Activated gamma-delta T cell treated with anti-CD3 and anti-CD28 coated beads, Interleukin-2, amount 50 U/mL, for 16 hours (primary cell): ENCODE measurements at regions not wholly inside any gene's neighbourhood (a gene's known extent, or its start where the extent isn't known, plus 50 kb on each side); places are given as distances from the start of the nearest gene placed in this dataset.
"Not testable (repeated sequence)": the region's sequence is repeated elsewhere in the genome, so short reads cannot be mapped to it uniquely, and the experiment has no call there.

Experiments
- DNase-seq: peaks from one replicate; pipeline ENCODE4 v3.0.0-alpha.2; 2020; ENCODE audit warnings: low read depth

DNA sequence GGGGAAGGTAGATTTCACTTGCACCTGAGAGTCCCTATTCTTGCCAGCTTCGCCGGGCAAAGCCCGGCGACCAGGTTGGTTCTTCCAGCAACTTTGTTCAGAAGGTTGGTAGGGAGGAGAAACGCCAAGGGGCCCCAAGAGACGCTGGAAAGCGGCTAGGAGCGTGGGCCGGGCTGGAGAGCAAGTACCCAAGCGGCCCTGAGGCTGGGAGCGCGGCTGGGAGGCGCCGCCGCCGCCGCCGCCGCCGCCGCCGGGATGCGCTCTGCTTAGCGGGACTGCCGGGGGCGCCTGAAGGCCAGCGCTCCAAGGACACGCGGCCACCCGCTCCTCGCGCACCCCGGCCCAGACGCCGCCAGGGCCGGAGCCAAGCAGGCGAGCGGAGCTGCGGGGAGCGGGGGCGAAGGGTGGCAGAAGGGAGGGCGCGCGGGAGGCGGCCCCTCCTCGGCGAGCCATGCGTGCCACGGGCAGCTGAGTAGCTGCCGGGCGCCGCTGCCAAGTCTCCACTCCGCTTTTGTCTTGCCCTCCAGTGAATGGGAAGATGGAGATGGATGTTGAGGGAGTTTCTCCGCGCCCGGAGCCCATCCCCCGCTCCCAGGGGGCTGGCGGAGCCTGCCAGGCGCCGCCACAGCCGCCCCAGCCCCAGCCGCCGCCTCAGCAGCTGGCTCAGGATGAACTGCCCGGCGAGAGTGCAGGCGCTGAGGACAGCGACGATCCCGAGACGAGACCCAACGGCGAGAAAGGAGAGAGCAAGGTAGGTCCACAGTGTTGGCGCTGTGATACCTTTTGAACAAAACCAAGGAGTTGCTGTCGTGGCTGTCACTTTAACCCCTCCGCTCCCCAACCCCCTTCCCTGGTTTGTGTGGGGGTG lies 227.4 kb upstream of the AZI2 start:
- DNase-seq = no peak

DNA sequence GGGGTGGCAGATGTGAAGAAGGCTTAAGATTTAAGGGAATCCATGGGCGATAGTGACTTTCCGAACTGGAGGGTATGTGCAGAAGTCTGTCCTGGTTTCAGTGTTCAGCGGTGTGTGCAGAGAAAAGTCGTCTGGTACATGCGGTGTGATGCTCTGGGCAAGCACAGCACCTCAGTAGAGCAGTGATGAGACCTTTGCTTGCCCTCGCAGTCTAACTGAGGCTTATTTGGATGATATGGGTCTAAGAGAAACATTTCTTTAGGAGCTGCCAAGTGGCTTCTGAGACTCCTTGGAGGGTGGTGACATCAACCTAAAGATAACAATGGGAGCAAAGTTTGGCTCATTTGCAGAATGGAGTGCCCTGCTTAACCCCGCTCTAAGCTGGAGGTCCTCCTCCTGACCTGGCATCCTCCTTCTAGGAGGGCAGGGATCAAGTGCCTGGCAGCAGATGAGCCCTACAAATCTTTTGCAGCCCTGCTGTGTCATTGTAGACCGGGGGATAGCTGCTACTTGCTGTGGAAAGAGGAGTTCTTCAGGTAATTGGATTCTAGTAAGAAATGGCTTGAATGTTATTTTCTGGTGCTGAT lies 228.1 kb upstream of the AZI2 start:
- no peak for DNase-seq

DNA sequence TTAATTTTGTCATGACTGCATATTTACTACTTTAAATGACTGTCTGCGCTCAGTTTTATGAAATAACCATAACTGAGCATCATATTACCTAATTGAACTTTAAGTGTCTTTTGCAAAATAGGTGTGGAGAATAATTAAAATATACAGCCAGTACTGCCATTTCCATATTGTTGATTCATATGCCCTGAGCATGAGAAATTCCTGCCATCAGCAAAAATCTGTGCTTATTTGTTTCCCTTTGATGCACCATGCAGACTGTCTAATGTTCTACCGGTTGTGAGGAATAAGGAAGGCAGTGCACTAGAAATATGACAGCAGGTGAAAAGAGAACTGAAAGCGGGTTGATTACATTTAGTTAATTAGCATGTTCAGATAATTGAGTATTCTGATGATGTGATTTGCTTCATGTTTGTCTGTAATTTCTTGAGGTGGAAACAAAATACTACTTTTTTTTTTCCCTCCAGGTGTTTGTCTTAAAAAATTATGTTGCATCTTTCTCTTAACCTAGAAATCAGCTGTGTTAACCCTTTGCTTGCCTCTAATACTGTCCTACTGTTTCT lies 229.4 kb upstream of the AZI2 start:
- DNase-seq = no peak

DNA sequence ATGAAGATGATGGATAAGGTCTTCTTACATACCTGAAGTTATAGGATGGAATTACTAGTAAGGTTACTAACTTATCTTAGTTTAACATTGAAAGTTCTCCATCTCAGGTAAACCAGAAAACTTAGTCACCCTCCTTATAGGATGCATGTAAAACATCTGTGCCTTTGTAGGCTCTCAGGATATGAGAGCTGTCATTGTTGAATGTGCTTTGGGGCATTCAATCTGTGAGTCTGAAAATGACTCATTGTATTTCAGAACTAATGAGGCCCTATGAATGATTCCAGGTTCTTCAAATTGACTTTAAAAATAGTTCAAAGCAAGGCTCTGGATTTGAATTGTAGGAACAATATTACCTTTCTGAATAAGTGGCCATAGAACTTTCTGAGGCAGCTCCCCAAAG lies 237.7 kb upstream of the AZI2 start:
- no peak for DNase-seq

DNA sequence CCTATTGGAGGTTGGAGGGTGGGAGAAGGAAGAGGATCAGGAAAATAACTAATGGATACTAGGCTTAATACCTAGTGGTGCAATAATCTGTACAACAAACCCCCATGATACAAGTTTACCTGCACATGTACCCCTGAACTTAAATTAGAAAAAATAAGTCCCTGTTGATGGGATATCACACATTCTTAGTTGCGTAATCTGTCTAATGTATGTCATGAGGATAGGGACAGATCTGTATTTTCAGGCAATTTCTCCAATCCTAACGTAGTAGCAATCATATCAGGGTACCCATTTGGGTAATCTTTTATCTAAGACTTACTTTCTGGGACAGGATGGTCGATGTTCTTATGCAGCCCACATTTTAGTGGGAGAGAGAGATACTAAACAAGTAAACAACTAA lies 239.1 kb upstream of the AZI2 start:
- DNase-seq = no peak

DNA sequence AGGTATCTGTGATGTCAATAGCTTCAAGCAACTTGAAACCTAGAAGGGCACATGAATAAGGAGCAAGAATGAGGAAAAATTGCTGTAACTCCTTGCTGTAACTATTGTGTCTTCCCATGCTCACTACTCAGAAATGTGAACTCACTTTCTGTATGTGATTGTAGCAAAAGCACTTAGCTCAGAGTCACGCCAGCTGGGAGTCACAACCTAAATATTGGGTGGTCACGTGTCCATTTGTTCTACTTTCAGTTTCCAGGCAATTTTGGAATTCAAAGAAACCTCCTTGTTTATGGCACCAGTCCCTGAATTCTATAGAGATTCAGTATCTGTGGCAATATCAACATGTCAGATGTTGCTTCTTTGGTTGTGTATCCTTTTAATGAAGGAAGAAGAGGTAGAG lies 241.6 kb upstream of the AZI2 start:
- DNase-seq = no peak

DNA sequence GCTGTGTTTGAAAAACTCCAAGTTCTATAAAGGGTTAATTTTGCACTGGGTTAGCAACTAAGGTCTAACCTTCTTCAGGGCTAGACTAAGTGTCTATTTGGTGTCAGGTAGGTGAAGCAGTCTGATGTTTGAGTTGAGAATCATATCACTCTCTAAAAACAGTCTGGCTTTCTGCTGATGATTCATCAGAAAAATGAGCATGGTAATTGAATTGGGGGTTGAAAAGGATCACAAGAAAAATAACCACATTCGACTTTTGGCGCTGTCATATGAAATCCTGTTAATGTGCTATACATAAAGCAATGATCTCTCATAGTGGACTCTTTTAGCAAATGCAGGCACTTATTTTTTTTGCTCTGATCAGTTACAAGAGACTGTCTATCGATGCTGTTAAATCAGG lies 242.2 kb upstream of the AZI2 start:
- DNase-seq = no peak

DNA sequence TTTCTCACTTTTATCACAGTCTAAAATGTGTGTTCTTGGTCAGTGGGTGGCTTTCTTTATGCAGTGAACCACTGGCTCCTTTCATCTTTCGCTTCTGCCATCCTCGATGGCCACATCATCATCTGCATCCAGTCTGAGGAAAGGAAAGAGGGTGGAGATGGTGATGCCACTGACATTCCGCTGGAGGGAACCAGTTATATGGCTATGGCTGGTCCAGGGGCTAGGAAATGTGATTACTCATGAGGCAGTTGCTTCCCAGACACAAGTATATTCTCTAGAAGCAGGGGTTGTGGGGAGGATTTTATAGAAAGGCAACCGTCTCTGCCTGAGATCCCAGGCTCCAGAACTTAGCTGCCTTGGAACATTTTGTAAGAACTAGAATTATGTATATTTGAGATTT lies 246.7 kb upstream of the AZI2 start:
- no peak for DNase-seq

DNA sequence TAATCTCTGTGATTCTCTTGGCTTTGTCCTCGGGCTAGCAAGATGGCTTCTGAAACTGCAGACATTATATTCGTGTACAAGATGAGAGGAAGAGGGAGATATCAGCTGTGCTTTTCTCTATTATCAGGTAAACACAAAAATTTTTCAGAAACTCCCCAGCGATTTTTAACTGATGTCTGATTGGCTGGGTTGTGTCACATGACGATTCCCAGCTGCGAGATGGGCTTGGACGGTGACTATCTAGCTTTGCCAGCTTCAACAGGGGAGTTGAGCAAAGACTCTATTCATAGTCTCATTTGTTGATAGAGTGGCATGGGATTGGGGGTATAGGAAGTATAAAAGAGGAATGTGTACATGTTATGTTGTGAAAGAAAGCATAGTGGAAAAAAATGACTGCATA lies 248.8 kb upstream of the AZI2 start:
- no peak for DNase-seq

DNA sequence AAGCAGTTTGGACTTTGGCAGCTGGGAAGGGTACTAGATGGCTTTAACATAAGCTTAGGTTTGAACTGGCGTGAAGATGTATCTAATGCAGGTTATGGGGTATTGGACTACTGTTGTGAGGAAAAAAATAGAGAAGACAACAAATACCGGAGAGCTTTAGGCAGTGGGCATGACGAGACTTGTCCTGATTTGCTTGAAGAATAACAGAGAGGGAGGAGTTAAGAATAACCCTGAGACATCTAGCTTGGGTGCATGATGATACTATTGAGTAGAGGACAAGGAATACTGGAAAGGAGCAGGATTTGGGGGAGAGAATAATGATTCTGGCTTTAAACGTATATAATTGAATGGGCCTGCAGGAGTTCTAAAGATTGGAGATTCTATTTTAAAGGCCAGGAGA lies 249.5 kb upstream of the AZI2 start:
- no peak for DNase-seq

DNA sequence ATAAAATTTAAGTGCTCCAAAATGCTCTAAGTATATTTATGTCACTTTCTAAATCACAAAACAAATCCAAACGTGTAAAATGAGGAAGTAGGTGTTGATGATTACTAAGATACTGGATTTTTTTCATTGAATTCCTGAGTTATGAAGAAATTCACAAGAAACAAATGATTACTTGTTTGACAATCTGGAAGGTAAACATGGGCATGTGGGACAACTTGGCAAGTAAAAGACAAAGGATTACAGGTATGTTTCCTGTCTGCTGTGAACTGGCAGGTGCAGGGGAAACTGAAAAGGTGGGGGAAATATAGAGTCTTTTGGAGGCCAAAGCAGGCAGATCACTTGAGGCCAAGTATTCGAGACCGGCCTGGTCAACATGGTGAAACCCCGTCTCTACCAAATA lies 252.7 kb upstream of the AZI2 start:
- no peak for DNase-seq

DNA sequence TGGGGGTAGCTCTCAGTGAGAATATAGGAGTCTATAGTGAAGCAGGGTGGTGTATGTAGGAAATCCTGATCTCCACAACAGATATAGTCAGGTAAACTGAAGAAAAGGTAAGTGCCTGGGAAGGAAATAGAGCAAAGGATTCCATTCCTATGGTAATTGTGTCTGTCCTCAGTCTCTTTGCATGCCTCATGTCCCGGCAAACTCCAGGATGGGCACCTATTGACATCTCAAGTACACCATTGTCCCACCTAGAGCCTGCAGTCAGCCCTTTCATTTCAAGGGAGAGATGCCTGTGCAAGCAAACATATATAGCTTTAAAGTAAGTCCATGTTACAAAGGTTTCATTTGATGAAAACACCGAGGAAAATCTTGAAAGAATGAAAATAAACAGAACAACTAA lies 257.7 kb upstream of the AZI2 start:
- DNase-seq = no peak

DNA sequence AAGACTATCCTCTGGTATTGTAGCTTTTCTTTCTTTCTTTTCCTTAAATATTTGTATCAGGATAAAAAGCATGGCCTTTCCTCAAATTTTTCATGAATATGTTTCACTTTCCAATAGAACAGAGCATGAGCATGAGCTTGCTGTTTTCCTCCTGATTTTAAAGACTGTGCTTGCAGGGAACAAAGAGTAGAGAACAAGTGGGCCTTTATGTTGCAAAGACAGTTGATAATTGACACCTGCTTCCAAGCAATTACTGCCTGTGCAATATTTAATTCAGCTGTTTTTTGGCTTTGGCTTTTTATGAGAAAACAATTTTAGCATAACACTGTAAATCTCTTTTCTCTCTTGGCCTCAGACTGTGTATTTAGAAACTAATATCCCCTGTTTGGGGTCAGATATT lies 263.6 kb upstream of the AZI2 start:
- DNase-seq = no peak

DNA sequence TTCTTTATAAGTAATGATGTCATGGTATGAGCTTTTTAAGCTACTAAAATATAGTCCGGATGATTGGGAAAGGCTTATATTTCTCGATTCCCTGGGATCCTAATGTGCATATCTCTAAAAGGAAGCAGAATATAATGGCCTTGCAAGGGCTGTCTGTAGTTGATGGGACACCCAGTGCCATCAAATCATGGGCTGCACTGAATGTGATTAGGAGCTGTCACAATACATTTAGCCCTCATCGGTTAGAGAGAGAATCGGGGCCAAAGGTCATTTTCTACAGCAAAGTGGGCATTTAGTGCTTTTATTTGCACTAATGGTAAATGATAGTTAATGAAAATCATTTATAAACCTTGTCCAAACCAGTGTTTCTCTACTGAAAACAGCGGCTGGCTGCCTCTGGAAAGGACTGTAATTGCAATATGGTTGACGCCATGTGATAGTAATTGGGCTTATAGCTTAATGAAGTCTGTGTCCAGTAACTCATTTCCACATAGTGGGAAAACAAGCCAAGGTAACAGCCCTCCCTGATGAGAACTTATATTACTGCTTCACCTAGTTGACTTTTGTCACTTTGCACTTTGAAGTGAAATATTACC lies 265.0 kb upstream of the AZI2 start:
- no peak for DNase-seq

DNA sequence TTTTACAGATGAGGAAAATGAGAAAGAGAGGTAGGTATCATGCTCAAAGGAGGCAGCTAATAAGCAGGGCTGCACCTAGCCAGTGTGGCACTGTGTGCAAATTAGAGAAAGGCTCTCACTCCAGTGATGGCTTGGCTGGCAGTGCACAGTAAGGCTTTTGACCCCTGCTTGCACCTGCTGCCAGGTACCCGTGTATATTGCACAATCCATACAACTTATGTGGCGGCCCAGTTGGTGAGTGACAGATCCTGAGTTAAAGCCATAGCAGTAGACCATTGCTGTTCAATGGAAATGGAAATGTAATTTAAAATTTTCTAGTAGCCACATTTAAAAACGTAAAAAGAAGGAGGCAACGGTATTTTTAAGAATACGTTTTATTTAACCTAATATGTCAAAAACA lies 266.4 kb upstream of the AZI2 start:
- DNase-seq = no peak

DNA sequence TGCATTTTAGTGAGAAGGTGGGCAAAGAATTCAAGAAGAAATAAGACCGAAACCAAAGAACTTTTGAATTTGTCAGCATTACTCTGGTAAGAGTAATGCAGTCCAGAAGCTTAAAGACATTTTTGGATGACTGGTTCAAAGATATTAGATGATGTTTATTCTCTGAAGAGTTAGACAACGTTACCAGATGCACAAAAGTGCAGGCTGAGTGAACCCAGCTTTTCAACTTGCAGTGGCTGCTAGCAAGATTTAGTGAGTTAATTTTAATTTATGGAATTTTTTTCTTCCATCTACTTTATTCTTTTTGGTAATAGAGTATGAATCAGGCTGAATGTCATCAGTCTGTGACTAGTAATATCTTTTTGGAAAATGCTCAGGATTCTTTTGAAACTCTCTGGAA lies 267.3 kb upstream of the AZI2 start:
- no peak for DNase-seq

DNA sequence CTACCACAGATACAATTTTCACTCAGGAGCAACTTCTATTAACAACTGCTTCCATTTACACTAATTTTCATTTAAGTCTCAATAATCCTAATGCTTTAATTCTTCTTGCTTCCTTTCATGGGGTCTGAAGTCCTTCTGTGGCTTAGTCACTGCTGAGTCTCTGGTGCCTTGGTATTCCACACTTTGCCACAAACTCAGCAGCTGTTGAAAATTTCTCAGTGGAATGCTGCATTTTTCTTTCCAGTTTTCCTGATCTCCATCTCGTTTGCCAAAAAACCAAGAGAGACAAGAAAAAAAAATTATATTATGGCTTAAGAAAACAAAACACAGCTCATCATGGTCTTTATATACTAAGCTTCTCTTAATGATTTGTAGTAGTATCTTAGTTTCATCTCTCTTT lies 269.2 kb upstream of the AZI2 start:
- DNase-seq = no peak

DNA sequence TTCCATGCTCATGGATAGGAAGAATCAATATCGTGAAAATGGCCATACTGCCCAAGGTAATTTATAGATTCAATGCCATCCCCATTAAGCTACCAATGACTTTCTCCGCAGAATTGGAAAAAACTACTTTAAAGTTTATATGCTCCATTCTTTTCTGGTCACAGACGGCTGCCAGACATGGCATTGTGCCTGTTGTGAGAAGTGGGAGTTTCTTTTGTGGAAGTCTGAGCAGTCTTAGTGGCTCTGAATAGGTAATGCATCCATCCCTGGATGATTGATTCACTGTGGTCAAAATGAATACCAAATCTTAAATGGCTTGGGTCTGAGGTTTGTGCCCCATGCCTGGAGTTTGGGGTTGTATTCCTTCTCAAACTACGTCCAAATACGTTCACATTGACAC lies 274.5 kb upstream of the AZI2 start:
- DNase-seq = no peak

DNA sequence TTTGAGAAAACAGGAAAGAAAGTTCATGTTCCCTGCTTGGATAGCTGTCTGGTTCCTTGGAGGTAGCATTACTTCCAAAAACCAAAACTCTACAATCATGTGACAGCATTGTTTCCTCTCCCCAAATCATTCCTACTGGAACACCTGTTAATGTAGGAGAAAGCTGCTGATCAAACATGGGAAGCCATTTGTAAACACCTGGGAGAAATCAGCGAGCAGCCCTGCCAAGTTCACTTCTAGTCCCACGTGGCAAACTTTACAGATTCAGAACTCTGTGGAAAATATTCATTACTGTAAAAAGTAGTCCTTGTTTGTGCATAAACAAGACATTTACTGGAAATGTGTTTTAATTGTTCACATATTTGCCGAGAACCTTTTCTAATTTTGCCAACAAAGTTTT lies 275.5 kb upstream of the AZI2 start:
- DNase-seq = no peak

DNA sequence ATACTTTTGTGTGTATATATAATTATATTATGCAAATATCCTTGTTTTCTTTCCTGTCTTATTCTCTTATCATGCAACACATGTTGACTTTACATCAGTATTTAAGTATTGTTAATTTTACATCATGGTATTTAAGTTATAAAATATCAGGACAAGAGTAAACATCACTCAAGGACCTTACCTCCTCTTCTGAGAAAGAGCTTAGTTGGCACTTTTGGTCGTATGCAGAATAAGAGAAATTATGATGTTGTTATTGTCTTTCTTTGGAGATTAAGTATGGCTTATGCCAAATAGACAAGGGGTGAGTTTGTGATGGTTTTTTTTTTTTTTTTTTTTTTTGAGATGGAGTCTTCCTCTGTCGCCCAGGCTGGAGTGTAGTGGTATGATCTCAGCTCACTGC lies 279.2 kb upstream of the AZI2 start:
- DNase-seq = not testable (repeated sequence)

DNA sequence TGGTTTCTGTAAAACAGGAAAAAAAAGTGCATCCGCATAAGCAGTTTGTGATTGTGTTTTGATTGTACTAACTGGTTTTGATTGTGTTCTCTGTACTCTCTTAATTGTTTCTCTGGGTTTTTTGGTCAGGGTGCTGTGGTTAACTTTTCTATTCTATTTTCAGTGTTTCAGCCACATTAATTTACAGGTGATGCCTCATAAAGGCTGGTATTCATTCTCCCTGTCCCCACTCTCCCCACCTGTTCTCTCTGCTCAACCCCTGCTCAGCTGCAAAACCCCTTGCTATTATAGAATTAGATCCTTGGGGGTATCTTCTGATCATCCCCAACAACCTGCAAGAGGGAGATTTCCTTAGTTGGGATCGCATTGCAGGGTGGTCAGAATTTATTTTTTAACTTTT lies 285.4 kb upstream of the AZI2 start:
- DNase-seq = no peak

DNA sequence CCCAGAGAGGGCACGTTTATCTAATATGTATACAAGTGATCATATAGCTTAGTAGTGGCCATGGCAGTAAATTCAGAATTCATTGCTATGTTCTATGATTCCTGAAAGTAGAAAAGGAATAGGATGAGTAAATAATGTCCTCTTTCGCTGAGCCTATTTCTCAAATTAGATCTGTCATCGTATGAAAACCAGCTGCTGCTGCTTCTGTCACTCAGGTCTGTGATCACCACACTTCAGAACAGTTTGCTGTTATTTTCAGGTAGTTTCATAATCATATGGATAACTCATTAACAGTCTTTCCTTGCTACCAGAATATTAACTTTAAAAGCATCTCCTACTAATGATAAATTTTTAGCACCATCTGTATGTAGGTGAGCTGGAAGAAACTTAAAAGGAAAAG lies 289.1 kb upstream of the AZI2 start:
- DNase-seq = no peak

DNA sequence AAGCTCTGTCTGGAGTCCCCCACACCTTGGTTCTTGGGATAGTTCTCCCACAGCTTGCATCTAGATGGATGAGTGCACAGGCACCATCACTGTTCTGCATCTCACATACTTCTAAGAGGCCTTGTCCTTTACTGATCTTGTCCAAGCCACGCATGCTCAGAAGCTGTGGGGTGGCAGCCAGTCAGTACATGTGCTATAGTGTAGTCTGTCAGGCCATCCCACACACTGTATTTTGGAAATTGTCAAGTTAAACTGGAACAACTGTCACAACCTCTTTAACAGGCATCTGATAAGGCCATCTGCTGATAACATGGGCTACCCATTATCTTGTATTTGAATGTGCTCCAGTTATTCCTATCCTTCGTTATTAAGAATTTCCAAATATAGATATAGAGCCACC lies 296.5 kb upstream of the AZI2 start:
- DNase-seq = no peak
